ENCODE measurements at regions not wholly inside any gene's neighbourhood (a gene's known extent, or its start where the extent isn't known, plus 50 kb on each side); places are given as distances from the start of the nearest gene placed in this dataset.
A peak's percentile ranks its signal among the peaks of the same experiment; 100 is the strongest.

- no peak for DNase-seq
Observed at GRCh38 chr6:147071776-147072175, 132.4 kb upstream of the STXBP5 start.

- DNase-seq, result no peak
Observed at GRCh38 chr6:147075381-147075780, 128.8 kb upstream of the STXBP5 start.

- DNase-seq, result peak in 41 of 56 donors; percentile 10 to 79 (median 37)
Observed at GRCh38 chr6:147077251-147077650, 127.0 kb upstream of the STXBP5 start.

GRCh38 chr6:147078106-147078505, 126.1 kb upstream of the STXBP5 start:
- no peak for DNase-seq

- DNase-seq, result no peak
Observed at GRCh38 chr6:147078602-147079001, 125.6 kb upstream of the STXBP5 start.

- DNase-seq, result no peak
Observed at GRCh38 chr6:147080225-147080624, 124.0 kb upstream of the STXBP5 start.

GRCh38 chr6:147081076-147081609, 123.1 kb upstream of the STXBP5 start:
- DNase-seq, result no peak

GRCh38 chr6:147087641-147088040, 116.6 kb upstream of the STXBP5 start:
- no peak for DNase-seq

- DNase-seq, result no peak
Observed at GRCh38 chr6:147088861-147089260, 115.4 kb upstream of the STXBP5 start.

- DNase-seq, result no peak
Observed at GRCh38 chr6:147095316-147095715, 108.9 kb upstream of the STXBP5 start.

- no peak for DNase-seq
Observed at GRCh38 chr6:147099974-147100373, 104.2 kb upstream of the STXBP5 start.

- DNase-seq, result no peak
Observed at GRCh38 chr6:147103007-147103406, 101.2 kb upstream of the STXBP5 start.

- no peak for DNase-seq
Observed at GRCh38 chr6:147103694-147104093, 100.5 kb upstream of the STXBP5 start.

- no peak for DNase-seq
Observed at GRCh38 chr6:147105786-147106185, 98.4 kb upstream of the STXBP5 start.

GRCh38 chr6:147106759-147107401, 97.3 kb upstream of the STXBP5 start:
- peak in 3 of 56 donors; percentile 1 to 15 (median 7) for DNase-seq

- no peak for DNase-seq
Observed at GRCh38 chr6:147108259-147108910, 95.8 kb upstream of the STXBP5 start.

GRCh38 chr6:147109707-147110106, 94.5 kb upstream of the STXBP5 start:
- no peak for DNase-seq

- no peak for DNase-seq
Observed at GRCh38 chr6:147116056-147116455, 88.2 kb upstream of the STXBP5 start.

GRCh38 chr6:147117011-147117410, 87.2 kb upstream of the STXBP5 start:
- DNase-seq, result no peak

GRCh38 chr6:147117580-147117979, 86.6 kb upstream of the STXBP5 start:
- DNase-seq, result no peak

- DNase-seq, result no peak
Observed at GRCh38 chr6:147119310-147119709, 84.9 kb upstream of the STXBP5 start.

GRCh38 chr6:147122823-147123222, 81.4 kb upstream of the STXBP5 start:
- no peak for DNase-seq

- no peak for DNase-seq
Observed at GRCh38 chr6:147126618-147127022, 77.6 kb upstream of the STXBP5 start.
